ENCODE measurements at regions not wholly inside any gene's neighbourhood (a gene's known extent, or its start where the extent isn't known, plus 50 kb on each side); places are given as distances from the start of the nearest gene placed in this dataset.

- no peak overlapping the region for H3K27ac ChIP-seq (replicated peaks)
- DNase-seq (ENCODE audit: low read depth in 1 of 2, low spot score in 1 of 2): no peak
- no peak overlapping the region for H3K4me3 ChIP-seq (replicated peaks; ENCODE audit: insufficient read depth, low read length)
- no peak for TF ChIP-seq SPI1 (IDR thresholded peaks at IDR 0.05; ENCODE audit: borderline replicate concordance, low read depth)
- TF ChIP-seq POLR2AphosphoS5 (IDR thresholded peaks at IDR 0.05; ENCODE audit: low read depth): no peak
- TF ChIP-seq, protein P1, sequence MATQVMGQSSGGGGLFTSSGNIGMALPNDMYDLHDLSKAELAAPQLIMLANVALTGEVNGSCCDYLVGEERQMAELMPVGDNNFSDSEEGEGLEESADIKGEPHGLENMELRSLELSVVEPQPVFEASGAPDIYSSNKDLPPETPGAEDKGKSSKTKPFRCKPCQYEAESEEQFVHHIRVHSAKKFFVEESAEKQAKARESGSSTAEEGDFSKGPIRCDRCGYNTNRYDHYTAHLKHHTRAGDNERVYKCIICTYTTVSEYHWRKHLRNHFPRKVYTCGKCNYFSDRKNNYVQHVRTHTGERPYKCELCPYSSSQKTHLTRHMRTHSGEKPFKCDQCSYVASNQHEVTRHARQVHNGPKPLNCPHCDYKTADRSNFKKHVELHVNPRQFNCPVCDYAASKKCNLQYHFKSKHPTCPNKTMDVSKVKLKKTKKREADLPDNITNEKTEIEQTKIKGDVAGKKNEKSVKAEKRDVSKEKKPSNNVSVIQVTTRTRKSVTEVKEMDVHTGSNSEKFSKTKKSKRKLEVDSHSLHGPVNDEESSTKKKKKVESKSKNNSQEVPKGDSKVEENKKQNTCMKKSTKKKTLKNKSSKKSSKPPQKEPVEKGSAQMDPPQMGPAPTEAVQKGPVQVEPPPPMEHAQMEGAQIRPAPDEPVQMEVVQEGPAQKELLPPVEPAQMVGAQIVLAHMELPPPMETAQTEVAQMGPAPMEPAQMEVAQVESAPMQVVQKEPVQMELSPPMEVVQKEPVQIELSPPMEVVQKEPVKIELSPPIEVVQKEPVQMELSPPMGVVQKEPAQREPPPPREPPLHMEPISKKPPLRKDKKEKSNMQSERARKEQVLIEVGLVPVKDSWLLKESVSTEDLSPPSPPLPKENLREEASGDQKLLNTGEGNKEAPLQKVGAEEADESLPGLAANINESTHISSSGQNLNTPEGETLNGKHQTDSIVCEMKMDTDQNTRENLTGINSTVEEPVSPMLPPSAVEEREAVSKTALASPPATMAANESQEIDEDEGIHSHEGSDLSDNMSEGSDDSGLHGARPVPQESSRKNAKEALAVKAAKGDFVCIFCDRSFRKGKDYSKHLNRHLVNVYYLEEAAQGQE (IDR thresholded peaks at IDR 0.05; ENCODE audit: insufficient replicate concordance, low read depth): no peak
- no peak for TF ChIP-seq GABPA (IDR thresholded peaks at IDR 0.05; ENCODE audit: low read depth)
- TF ChIP-seq, protein P2, sequence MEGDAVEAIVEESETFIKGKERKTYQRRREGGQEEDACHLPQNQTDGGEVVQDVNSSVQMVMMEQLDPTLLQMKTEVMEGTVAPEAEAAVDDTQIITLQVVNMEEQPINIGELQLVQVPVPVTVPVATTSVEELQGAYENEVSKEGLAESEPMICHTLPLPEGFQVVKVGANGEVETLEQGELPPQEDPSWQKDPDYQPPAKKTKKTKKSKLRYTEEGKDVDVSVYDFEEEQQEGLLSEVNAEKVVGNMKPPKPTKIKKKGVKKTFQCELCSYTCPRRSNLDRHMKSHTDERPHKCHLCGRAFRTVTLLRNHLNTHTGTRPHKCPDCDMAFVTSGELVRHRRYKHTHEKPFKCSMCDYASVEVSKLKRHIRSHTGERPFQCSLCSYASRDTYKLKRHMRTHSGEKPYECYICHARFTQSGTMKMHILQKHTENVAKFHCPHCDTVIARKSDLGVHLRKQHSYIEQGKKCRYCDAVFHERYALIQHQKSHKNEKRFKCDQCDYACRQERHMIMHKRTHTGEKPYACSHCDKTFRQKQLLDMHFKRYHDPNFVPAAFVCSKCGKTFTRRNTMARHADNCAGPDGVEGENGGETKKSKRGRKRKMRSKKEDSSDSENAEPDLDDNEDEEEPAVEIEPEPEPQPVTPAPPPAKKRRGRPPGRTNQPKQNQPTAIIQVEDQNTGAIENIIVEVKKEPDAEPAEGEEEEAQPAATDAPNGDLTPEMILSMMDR (IDR thresholded peaks at IDR 0.05; ENCODE audit: insufficient read depth, low read length): no peak
- no peaks in the 10 kb centered on the region for H3K27me3 ChIP-seq (ENCODE audit: insufficient read depth, poor library complexity, severe bottlenecking)
Observed at GRCh38 chr1:38198099-38198498, 151.5 kb upstream of the POU3F1 start.

DNA sequence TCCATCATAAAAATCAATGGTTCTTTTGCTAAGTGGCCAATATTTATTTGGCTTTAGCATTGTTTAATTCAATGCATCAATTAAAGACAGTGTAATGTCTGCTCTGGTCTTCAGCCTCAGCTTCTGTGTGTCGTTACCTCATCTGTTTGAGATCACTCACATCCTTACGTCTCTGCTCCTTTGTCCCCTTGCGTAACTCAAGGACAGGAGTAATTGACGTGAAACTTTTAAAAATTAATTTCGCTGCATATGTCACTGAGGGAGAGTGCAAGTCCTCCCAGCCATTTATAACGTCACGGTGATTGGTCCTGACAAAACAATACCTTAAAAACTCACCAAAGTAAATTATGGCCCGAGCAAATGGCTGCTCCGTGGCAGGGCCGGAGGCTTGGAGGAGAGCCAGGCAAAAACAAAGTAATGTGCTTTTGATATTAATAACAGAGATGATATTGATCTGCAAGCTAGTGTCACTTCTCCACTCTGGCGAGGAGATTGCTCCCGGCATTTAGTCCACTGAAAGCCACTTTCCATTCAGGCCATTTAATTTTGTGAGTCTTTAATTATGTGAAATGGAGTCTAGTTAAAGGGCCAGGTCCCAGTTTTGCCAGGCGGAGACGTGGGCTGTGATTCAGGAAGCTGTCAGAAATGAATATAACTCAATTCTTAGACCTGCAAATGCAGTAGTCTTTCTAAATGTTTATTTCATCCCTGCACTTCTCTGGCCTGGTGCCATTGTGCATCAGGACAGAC lies 150.9 kb upstream of the POU3F1 start:
- H3K27me3 ChIP-seq (ENCODE audit: insufficient read depth, poor library complexity, severe bottlenecking): no peaks in the 10 kb centered on the region
- no peak overlapping the region for H3K27ac ChIP-seq (replicated peaks)
- DNase-seq (ENCODE audit: low read depth in 1 of 2, low spot score in 1 of 2): no peak
- H3K4me3 ChIP-seq (replicated peaks; ENCODE audit: insufficient read depth, low read length): no peak overlapping the region
- TF ChIP-seq, protein P1 (IDR thresholded peaks at IDR 0.05; ENCODE audit: insufficient replicate concordance, low read depth): no peak
- TF ChIP-seq, protein P2 (IDR thresholded peaks at IDR 0.05; ENCODE audit: insufficient read depth, low read length): no peak
- TF ChIP-seq SPI1 (IDR thresholded peaks at IDR 0.05; ENCODE audit: borderline replicate concordance, low read depth) (no peak), POLR2AphosphoS5 (IDR thresholded peaks at IDR 0.05; ENCODE audit: low read depth) (no peak), GABPA (IDR thresholded peaks at IDR 0.05; ENCODE audit: low read depth) (no peak)

- no peak overlapping the region for H3K4me3 ChIP-seq (replicated peaks; ENCODE audit: insufficient read depth, low read length)
- no peak for DNase-seq (ENCODE audit: low read depth in 1 of 2, low spot score in 1 of 2)
- no peak for TF ChIP-seq SPI1 (IDR thresholded peaks at IDR 0.05; ENCODE audit: borderline replicate concordance, low read depth)
- TF ChIP-seq POLR2AphosphoS5 (IDR thresholded peaks at IDR 0.05; ENCODE audit: low read depth): no peak
- no peak for TF ChIP-seq GABPA (IDR thresholded peaks at IDR 0.05; ENCODE audit: low read depth)
- TF ChIP-seq, protein P1 (IDR thresholded peaks at IDR 0.05; ENCODE audit: insufficient replicate concordance, low read depth): no peak
- H3K27ac ChIP-seq (replicated peaks): no peak overlapping the region
- H3K27me3 ChIP-seq (ENCODE audit: insufficient read depth, poor library complexity, severe bottlenecking): peaks cover 3% of the 10 kb centered on the region
Observed at GRCh38 chr1:38194472-38194871, 147.9 kb upstream of the POU3F1 start.

Data from HL-60 (cell line).